ENCODE measurements at regions not wholly inside any gene's neighbourhood (a gene's known extent, or its start where the extent isn't known, plus 50 kb on each side); places are given as distances from the start of the nearest gene placed in this dataset.

- 40% methylated on average over 9 of the region's 9 CpGs for WGBS (ENCODE audit: missing lambda C conversion rate)
- CTCF ChIA-PET, result no interaction called here
- no peak for TF ChIP-seq ZSCAN20 (CRISPR knock-in tag; IDR thresholded peaks at IDR 0.05)
- TF ChIP-seq TFCP2L1 (CRISPR knock-in tag; IDR thresholded peaks at IDR 0.05), result no peak
- TF ChIP-seq CBX8 (IDR thresholded peaks at IDR 0.05), result no peak
- TF ChIP-seq BCL3 (IDR thresholded peaks at IDR 0.05), result no peak
- no peak for TF ChIP-seq NPAS2 (CRISPR knock-in tag; IDR thresholded peaks at IDR 0.05; ENCODE audit: borderline replicate concordance)
- no peak for TF ChIP-seq MAZ (IDR thresholded peaks at IDR 0.05; ENCODE audit: borderline replicate concordance, low read depth, low read length)
- no peak for TF ChIP-seq ELK1 (IDR thresholded peaks at IDR 0.05; ENCODE audit: low read depth, low read length)
- no peak for TF ChIP-seq HOXB13 (CRISPR knock-in tag; IDR thresholded peaks at IDR 0.05; ENCODE audit: low read depth)
- no peak for TF ChIP-seq EHF (CRISPR knock-in tag; IDR thresholded peaks at IDR 0.05)
- no peak for TF ChIP-seq HEYL (CRISPR knock-in tag; IDR thresholded peaks at IDR 0.05)
- TF ChIP-seq USF2 (IDR thresholded peaks at IDR 0.05), result no peak
- no peak for TF ChIP-seq FOXS1 (CRISPR knock-in tag; IDR thresholded peaks at IDR 0.05)
- no peak overlapping the region for H3K4me2 ChIP-seq
- no peak overlapping the region for H3K4me3 ChIP-seq
- H3K9me3 ChIP-seq, result no peaks in the 10 kb centered on the region
- FAIRE-seq, result no peak
- no peak for DNase-seq (ENCODE audit: low read depth in 1 of 2, low spot score in 1 of 2)
- POLR2A ChIA-PET, result no interaction called here
- H3K4me1 ChIP-seq, result no peaks in the 10 kb centered on the region
- ATAC-seq, result no peak
- H3K27ac ChIP-seq, result no peak overlapping the region
Measured at GRCh38 chr6:167517254-167517916, 192.5 kb downstream of the TTLL2 start.

- POLR2A ChIA-PET, result no interaction called here
- no peak overlapping the region for H3K27ac ChIP-seq
- FAIRE-seq (no peak), ATAC-seq (no peak), DNase-seq (ENCODE audit: low read depth in 1 of 2, low spot score in 1 of 2) (no peak)
- no peaks in the 10 kb centered on the region for H3K9me3 ChIP-seq
- no peak overlapping the region for H3K4me3 ChIP-seq
- CTCF ChIA-PET, result no interaction called here
- H3K4me2 ChIP-seq, result no peak overlapping the region
- 72% methylated on average over 7 of the region's 13 CpGs for WGBS (ENCODE audit: missing lambda C conversion rate)
- H3K4me1 ChIP-seq, result no peaks in the 10 kb centered on the region
- TF ChIP-seq SMC3 (IDR thresholded peaks at IDR 0.05) (no peak), MAZ (IDR thresholded peaks at IDR 0.05; ENCODE audit: borderline replicate concordance, low read depth, low read length) (no peak), KDM5A (IDR thresholded peaks at IDR 0.05) (no peak), HMGXB4 (CRISPR knock-in tag; IDR thresholded peaks at IDR 0.05; ENCODE audit: borderline replicate concordance) (no peak), PBX3 (IDR thresholded peaks at IDR 0.05) (no peak), RAD21 (conservative IDR thresholded peaks at IDR 0.05 in 1 of 2, IDR thresholded peaks at IDR 0.05 in 1 of 2) (no peak), NFE2L2 (conservative IDR thresholded peaks at IDR 0.05; ENCODE audit: low read length) (no peak), ZC3H11A (IDR thresholded peaks at IDR 0.05) (no peak), NPAS2 (CRISPR knock-in tag; IDR thresholded peaks at IDR 0.05; ENCODE audit: borderline replicate concordance) (no peak), FOXS1 (CRISPR knock-in tag; IDR thresholded peaks at IDR 0.05) (no peak), EHF (CRISPR knock-in tag; IDR thresholded peaks at IDR 0.05) (no peak), HEYL (CRISPR knock-in tag; IDR thresholded peaks at IDR 0.05) (no peak), HOXB5 (CRISPR knock-in tag; IDR thresholded peaks at IDR 0.05) (no peak), HDAC2 (IDR thresholded peaks at IDR 0.05) (no peak), CEBPB (IDR thresholded peaks at IDR 0.05) (no peak), JUN (IDR thresholded peaks at IDR 0.05) (no peak)
Measured at GRCh38 chr6:167523426-167523825, 198.5 kb downstream of the TTLL2 start.

Measured in A549 (cell line).